Upper lobe of right lung (tissue), 1 donor: ENCODE measurements at regions not wholly inside any gene's neighbourhood (a gene's known extent, or its start where the extent isn't known, plus 50 kb on each side); places are given as distances from the start of the nearest gene placed in this dataset.

Source experiments
- ATAC-seq: fragments of 200-7000 bp; cut with Tn5 transposase; one replicate; pipeline ENCODE4 v1.9.1; 2020; ENCODE audit warnings: mild to moderate bottlenecking, moderate library complexity
- DNase-seq: peaks from one replicate; pipeline ENCODE4 v3.0.0-alpha.2; 2020
- H3K27ac ChIP-seq: fragments of 200-600 bp; one replicate; pipeline ENCODE4 v1.8.0; 2022
- H3K27me3 ChIP-seq: fragments of 200-600 bp; one replicate; pipeline ENCODE4 v1.8.0; 2022; ENCODE audit warnings: mild to moderate bottlenecking
- H3K36me3 ChIP-seq: fragments of 200-600 bp; one replicate; pipeline ENCODE4 v1.8.0; 2022
- H3K4me1 ChIP-seq: fragments of 200-600 bp; one replicate; pipeline ENCODE4 v1.8.0; 2022
- H3K4me3 ChIP-seq: fragments of 200-600 bp; one replicate; pipeline ENCODE4 v1.8.0; 2022; ENCODE audit warnings: mild to moderate bottlenecking
- H3K9me3 ChIP-seq: fragments of 200-600 bp; one replicate; pipeline ENCODE4 v1.8.0; 2022
- intact Hi-C: fragments of 100-400 bp; cut with DNase I; formaldehyde crosslinking; loops from one replicate; pipeline ENCODE4 v1.11.0; 2022
- TF ChIP-seq, protein P1 (sequence below): fragments of 200-600 bp; IDR thresholded peaks from one replicate; pipeline ENCODE4 v1.8.0; 2022; ENCODE audit warnings: antibody characterized with exemption
- donor health status: DM: no; HTN: yes; CAD: no; lungs with severe emphysema.

- no peak overlapping the region for H3K27ac ChIP-seq
- peak; percentile 87 for ATAC-seq
Measured at GRCh38 chr12:92462049-92462448, 240.7 kb upstream of the PLEKHG7 start.

GRCh38 chr12:92459850-92460249, 242.9 kb upstream of the PLEKHG7 start:
- intact Hi-C loops, result no loop called here
- no peaks in the 10 kb centered on the region for H3K9me3 ChIP-seq
- no peak overlapping the region for H3K27ac ChIP-seq
- H3K36me3 ChIP-seq, result no peaks in the 10 kb centered on the region
- no peaks in the 10 kb centered on the region for H3K27me3 ChIP-seq
- peaks cover 6% of the 10 kb centered on the region for H3K4me1 ChIP-seq
- no peak for ATAC-seq
- no peak for DNase-seq
- H3K4me3 ChIP-seq, result no peak overlapping the region
- TF ChIP-seq, protein P1, sequence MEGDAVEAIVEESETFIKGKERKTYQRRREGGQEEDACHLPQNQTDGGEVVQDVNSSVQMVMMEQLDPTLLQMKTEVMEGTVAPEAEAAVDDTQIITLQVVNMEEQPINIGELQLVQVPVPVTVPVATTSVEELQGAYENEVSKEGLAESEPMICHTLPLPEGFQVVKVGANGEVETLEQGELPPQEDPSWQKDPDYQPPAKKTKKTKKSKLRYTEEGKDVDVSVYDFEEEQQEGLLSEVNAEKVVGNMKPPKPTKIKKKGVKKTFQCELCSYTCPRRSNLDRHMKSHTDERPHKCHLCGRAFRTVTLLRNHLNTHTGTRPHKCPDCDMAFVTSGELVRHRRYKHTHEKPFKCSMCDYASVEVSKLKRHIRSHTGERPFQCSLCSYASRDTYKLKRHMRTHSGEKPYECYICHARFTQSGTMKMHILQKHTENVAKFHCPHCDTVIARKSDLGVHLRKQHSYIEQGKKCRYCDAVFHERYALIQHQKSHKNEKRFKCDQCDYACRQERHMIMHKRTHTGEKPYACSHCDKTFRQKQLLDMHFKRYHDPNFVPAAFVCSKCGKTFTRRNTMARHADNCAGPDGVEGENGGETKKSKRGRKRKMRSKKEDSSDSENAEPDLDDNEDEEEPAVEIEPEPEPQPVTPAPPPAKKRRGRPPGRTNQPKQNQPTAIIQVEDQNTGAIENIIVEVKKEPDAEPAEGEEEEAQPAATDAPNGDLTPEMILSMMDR, result no peak

More at GRCh38 chr12:92462049-92462448, 240.7 kb upstream of the PLEKHG7 start:
- TF ChIP-seq, protein P1, result no peak
- Histone ChIP-seq H3K9me3 (no peaks in the 10 kb centered on the region), H3K4me1 (peaks cover 6% of the 10 kb centered on the region), H3K36me3 (no peaks in the 10 kb centered on the region), H3K27me3 (no peaks in the 10 kb centered on the region), H3K4me3 (no peak overlapping the region)
- intact Hi-C loops, result no loop called here
- DNase-seq, result no peak

- Histone ChIP-seq H3K36me3 (no peaks in the 10 kb centered on the region), H3K9me3 (no peaks in the 10 kb centered on the region), H3K27ac (no peak overlapping the region), H3K27me3 (no peaks in the 10 kb centered on the region), H3K4me3 (no peak overlapping the region), H3K4me1 (peaks cover 6% of the 10 kb centered on the region)
- no peak for DNase-seq
- intact Hi-C loops, result no loop called here
- ATAC-seq, result no peak
- TF ChIP-seq, protein P1, result no peak
Measured at GRCh38 chr12:92458996-92459395, 243.8 kb upstream of the PLEKHG7 start.

- H3K27me3 ChIP-seq, result no peaks in the 10 kb centered on the region
- no peaks in the 10 kb centered on the region for H3K36me3 ChIP-seq
- no peak overlapping the region for H3K27ac ChIP-seq
- DNase-seq, result no peak
- no peaks in the 10 kb centered on the region for H3K9me3 ChIP-seq
- peak; percentile 46 for ATAC-seq
- intact Hi-C loops, result no loop called here
- no peak overlapping the region for H3K4me3 ChIP-seq
- TF ChIP-seq, protein P1, result no peak
- peaks cover 6% of the 10 kb centered on the region for H3K4me1 ChIP-seq
Measured at GRCh38 chr12:92457458-92458180, 245.2 kb upstream of the PLEKHG7 start.

- intact Hi-C loops, result no loop called here
- H3K36me3 ChIP-seq, result no peaks in the 10 kb centered on the region
- TF ChIP-seq, protein P1, result no peak
- H3K27ac ChIP-seq, result no peak overlapping the region
- no peaks in the 10 kb centered on the region for H3K9me3 ChIP-seq
- ATAC-seq, result no peak
- H3K4me3 ChIP-seq, result no peak overlapping the region
- H3K27me3 ChIP-seq, result no peaks in the 10 kb centered on the region
- DNase-seq, result no peak
- H3K4me1 ChIP-seq, result no peaks in the 10 kb centered on the region
Measured at GRCh38 chr12:92452763-92453162, 250.0 kb upstream of the PLEKHG7 start.

GRCh38 chr12:92446083-92446460, 256.7 kb upstream of the PLEKHG7 start:
- Histone ChIP-seq H3K36me3 (no peaks in the 10 kb centered on the region), H3K4me1 (no peaks in the 10 kb centered on the region), H3K9me3 (no peaks in the 10 kb centered on the region), H3K27ac (no peak overlapping the region), H3K4me3 (no peak overlapping the region), H3K27me3 (no peaks in the 10 kb centered on the region)
- TF ChIP-seq, protein P1, result no peak
- DNase-seq (no peak), ATAC-seq (no peak)
- intact Hi-C loops, result no loop called here
